Breast epithelium (tissue), 3 donors: ENCODE measurements at regions not wholly inside any gene's neighbourhood (a gene's known extent, or its start where the extent isn't known, plus 50 kb on each side); places are given as distances from the start of the nearest gene placed in this dataset.

Source experiments
- CTCF ChIP-seq, 3 donors: fragments of 450-650 bp; IDR thresholded peaks; one replicate each; pipeline ENCODE4 v1.5.1; 2016 to 2017; ENCODE audit warnings: antibody characterized with exemption in 3 of 3, mild to moderate bottlenecking in 3 of 3, moderate library complexity in 3 of 3
- POLR2A ChIP-seq: fragments of 450-650 bp; IDR thresholded peaks from one replicate; pipeline ENCODE4 v1.6.1; 2016; ENCODE audit warnings: antibody characterized with exemption, mild to moderate bottlenecking, moderate library complexity
- POLR2AphosphoS5 ChIP-seq, 3 donors: sonication (generic); formaldehyde crosslinking; IDR thresholded peaks; one replicate each; pipeline ENCODE4 v1.6.1; 2017; ENCODE audit warnings: antibody characterized with exemption in 3 of 3

- no peak for TF ChIP-seq CTCF (IDR thresholded peaks at IDR 0.05)
- no peak for TF ChIP-seq POLR2A
- TF ChIP-seq POLR2AphosphoS5 (IDR thresholded peaks at IDR 0.05) = no peak
Observed at GRCh38 chr5:122702524-122702875, 72.4 kb upstream of the SNX2 start.
